ENCODE measurements at regions not wholly inside any gene's neighbourhood (a gene's known extent, or its start where the extent isn't known, plus 50 kb on each side); places are given as distances from the start of the nearest gene placed in this dataset.

GRCh38 chr18:22056950-22057349 is 112.4 kb upstream of the GATA6 start:
- TF ChIP-seq, protein P1, sequence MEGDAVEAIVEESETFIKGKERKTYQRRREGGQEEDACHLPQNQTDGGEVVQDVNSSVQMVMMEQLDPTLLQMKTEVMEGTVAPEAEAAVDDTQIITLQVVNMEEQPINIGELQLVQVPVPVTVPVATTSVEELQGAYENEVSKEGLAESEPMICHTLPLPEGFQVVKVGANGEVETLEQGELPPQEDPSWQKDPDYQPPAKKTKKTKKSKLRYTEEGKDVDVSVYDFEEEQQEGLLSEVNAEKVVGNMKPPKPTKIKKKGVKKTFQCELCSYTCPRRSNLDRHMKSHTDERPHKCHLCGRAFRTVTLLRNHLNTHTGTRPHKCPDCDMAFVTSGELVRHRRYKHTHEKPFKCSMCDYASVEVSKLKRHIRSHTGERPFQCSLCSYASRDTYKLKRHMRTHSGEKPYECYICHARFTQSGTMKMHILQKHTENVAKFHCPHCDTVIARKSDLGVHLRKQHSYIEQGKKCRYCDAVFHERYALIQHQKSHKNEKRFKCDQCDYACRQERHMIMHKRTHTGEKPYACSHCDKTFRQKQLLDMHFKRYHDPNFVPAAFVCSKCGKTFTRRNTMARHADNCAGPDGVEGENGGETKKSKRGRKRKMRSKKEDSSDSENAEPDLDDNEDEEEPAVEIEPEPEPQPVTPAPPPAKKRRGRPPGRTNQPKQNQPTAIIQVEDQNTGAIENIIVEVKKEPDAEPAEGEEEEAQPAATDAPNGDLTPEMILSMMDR (IDR thresholded peaks at IDR 0.05) = no peak
- TF ChIP-seq POLR2A (IDR thresholded peaks at IDR 0.05) = no peak
